ENCODE measurements at regions not wholly inside any gene's neighbourhood (a gene's known extent, or its start where the extent isn't known, plus 50 kb on each side); places are given as distances from the start of the nearest gene placed in this dataset.

GRCh38 chr3:194287374-194287773 is 63.8 kb downstream of the CPN2 start:
- TF ChIP-seq CTCF (IDR thresholded peaks at IDR 0.05) (no peak), EP300 (IDR thresholded peaks at IDR 0.05) (no peak), POLR2A (IDR thresholded peaks at IDR 0.05) (no peak), POLR2AphosphoS5 (IDR thresholded peaks at IDR 0.05) (no peak)
